HepG2 (cell line): ENCODE measurements at regions not wholly inside any gene's neighbourhood (a gene's known extent, or its start where the extent isn't known, plus 50 kb on each side); places are given as distances from the start of the nearest gene placed in this dataset.

Experiments used
- ATAC-seq: fragments of 200-7000 bp; cut with Tn5 transposase; 3 replicates; pipeline ENCODE4 v1.9.1; 2020; ENCODE audit warnings: mild to moderate bottlenecking, moderate library complexity
- BruUV-seq: library from RNA; stranded (reverse); fragments of 400-500 nt; replicated peaks from 2 replicates; lab custom pipeline; 2021; lab: Mats Ljungman, UMichigan
- CTCF ChIA-PET: fragments of 300-600 bp; formaldehyde crosslinking; extraction: SDS; loops from one replicate; lab custom pipeline; 2021; ENCODE audit warnings: low total read pairs, inconsistent platforms, low intra/inter-chr PET ratio; lab: Yijun Ruan, JAX
- POLR2A ChIA-PET: fragments of 350-600 bp; sonication (Branson Sonifier 250); formaldehyde crosslinking; loops from one replicate; lab custom pipeline; 2020; ENCODE audit warnings: antibody characterized with exemption, inconsistent platforms; lab: Yijun Ruan, JAX
- DNase-seq: peaks from one replicate; pipeline ENCODE4 v3.0.0-alpha.2; 2015; ENCODE audit warnings: low spot score
- FAIRE-seq: peaks from 3 replicates; lab custom pipeline; 2011; peaks lifted over from hg19 to GRCh38; lab: Jason Lieb, UNC
- H2AFZ ChIP-seq: one replicate; pipeline ENCODE4 v1.6.1; 2011; ENCODE audit warnings: low read length, inconsistent platforms
- H3K27ac ChIP-seq: fragments of 300-600 bp; 3 replicates; pipeline ENCODE4 v1.8.0; 2011; ENCODE audit warnings: mixed run types, mild to moderate bottlenecking, mixed read lengths, low read length, inconsistent platforms; ENCODE audit not compliant: insufficient read depth; ENCODE audit errors: extremely low read length
- H3K27me3 ChIP-seq, 2 experiments: fragments of 200-600 bp in 1 of 2; 2 replicates in 1 of 2; 3 replicates in 1 of 2; pipeline versions ENCODE4 v1.6.0 to v1.8.0; 2011; ENCODE audit warnings: low read length in 2 of 2, mild to moderate bottlenecking in 2 of 2, moderate library complexity in 2 of 2, inconsistent platforms in 1 of 2; ENCODE audit not compliant: insufficient read depth in 2 of 2, control insufficient read depth in 1 of 2
- H3K36me3 ChIP-seq, 2 experiments: fragments of 200-600 bp in 1 of 2; replicated peaks in 1 of 2; 2 replicates in 1 of 2; 3 replicates in 1 of 2; pipeline versions ENCODE4 v1.5.1 to v1.8.0; 2011; ENCODE audit warnings: low read length in 2 of 2, inconsistent platforms in 1 of 2; ENCODE audit not compliant: insufficient read depth in 2 of 2, control insufficient read depth in 1 of 2
- H3K4me1 ChIP-seq: 2 replicates; pipeline ENCODE4 v1.5.1; 2012; ENCODE audit warnings: low read length, inconsistent platforms; ENCODE audit not compliant: insufficient read depth
- H3K4me2 ChIP-seq: 2 replicates; pipeline ENCODE4 v1.6.0; 2011; ENCODE audit warnings: low read depth, low read length, inconsistent platforms
- H3K4me3 ChIP-seq, 3 experiments: fragments of 200-600 bp in 1 of 3; sonication (generic), shearing (Covaris generic) in 1 of 3; replicated peaks in 1 of 3; 2 replicates each; pipeline ENCODE4 v1.5.1; 2011 to 2016; ENCODE audit warnings: low read length in 3 of 3, inconsistent platforms in 2 of 3, low read depth in 2 of 3, mild to moderate bottlenecking in 2 of 3, control low read depth in 1 of 3, mixed read lengths in 1 of 3; ENCODE audit not compliant: insufficient read depth in 1 of 3
- H3K79me2 ChIP-seq: one replicate; pipeline ENCODE4 v1.6.1; 2011; ENCODE audit warnings: low read length, inconsistent platforms; ENCODE audit not compliant: insufficient read depth
- H3K9ac ChIP-seq: 2 replicates; pipeline ENCODE4 v1.6.0; 2011; ENCODE audit warnings: mild to moderate bottlenecking, low read depth, low read length, inconsistent platforms; ENCODE audit not compliant: insufficient read depth
- H3K9me3 ChIP-seq: 2 replicates; pipeline ENCODE4 v1.5.1; 2012; ENCODE audit warnings: mild to moderate bottlenecking, low read length
- H4K20me1 ChIP-seq: 2 replicates; pipeline ENCODE4 v1.6.0; 2011; ENCODE audit warnings: inconsistent platforms, mild to moderate bottlenecking, low read length, moderate library complexity; ENCODE audit not compliant: insufficient read depth
- AGO1 ChIP-seq: fragments of 200-400 bp; formaldehyde crosslinking; IDR thresholded peaks from 2 replicates; pipeline ENCODE4 v1.6.1; 2017; ENCODE audit warnings: mild to moderate bottlenecking, low read depth, low read length, moderate library complexity; ENCODE audit not compliant: poor library complexity, severe bottlenecking
- ATRX ChIP-seq: sonication (generic); formaldehyde crosslinking; IDR thresholded peaks from 2 replicates; pipeline ENCODE4 v1.4.0; 2020; ENCODE audit warnings: missing genetic modification reagents, borderline replicate concordance
- KLF9 ChIP-seq: IDR thresholded peaks from 2 replicates; pipeline ENCODE4 v1.6.1; 2016; ENCODE audit warnings: low read depth
- MXI1 ChIP-seq: IDR thresholded peaks from 3 replicates; pipeline ENCODE4 v1.6.1; 2012; ENCODE audit warnings: low read depth, low read length, inconsistent platforms, borderline replicate concordance
- NPAS2 ChIP-seq: sonication (generic); formaldehyde crosslinking; IDR thresholded peaks from 2 replicates; pipeline ENCODE4 v1.8.0; 2022; ENCODE audit warnings: mild to moderate bottlenecking, missing genetic modification reagents, borderline replicate concordance
- PHF8 ChIP-seq: sonication (generic); formaldehyde crosslinking; IDR thresholded peaks from 2 replicates; pipeline ENCODE4 v1.5.0; 2020; ENCODE audit warnings: missing genetic modification reagents
- RBM22 ChIP-seq: fragments of 200-400 bp; formaldehyde crosslinking; optimal IDR thresholded peaks from 2 replicates; pipeline ENCODE3; 2017; ENCODE audit warnings: mild to moderate bottlenecking, low read length, moderate library complexity
- ZBTB20 ChIP-seq: sonication (generic); formaldehyde crosslinking; IDR thresholded peaks from 2 replicates; pipeline ENCODE4 v1.8.1; 2023; ENCODE audit warnings: missing genetic modification reagents, low read depth, mild to moderate bottlenecking, borderline replicate concordance
- ZC3H4 ChIP-seq: sonication (generic); formaldehyde crosslinking; IDR thresholded peaks from 2 replicates; pipeline ENCODE4 v1.4.0; 2020; ENCODE audit warnings: missing genetic modification reagents, borderline replicate concordance
- ZFP1 ChIP-seq: IDR thresholded peaks from 2 replicates; pipeline ENCODE4 v1.6.1; 2016
- ZNF224 ChIP-seq: sonication (generic); formaldehyde crosslinking; IDR thresholded peaks from 2 replicates; pipeline ENCODE4 v1.5.0; 2020; ENCODE audit warnings: mild to moderate bottlenecking, missing genetic modification reagents
- ZNF614 ChIP-seq: IDR thresholded peaks from 2 replicates; pipeline ENCODE4 v1.6.1; 2018; ENCODE audit warnings: missing biosample characterization, missing genetic modification reagents, inconsistent platforms, borderline replicate concordance
- ZNF709 ChIP-seq: sonication (generic); formaldehyde crosslinking; IDR thresholded peaks from 2 replicates; pipeline ENCODE4 v1.5.0; 2020; ENCODE audit warnings: mild to moderate bottlenecking, missing genetic modification reagents
- WGBS: methylation state at CpG from one replicate; pipeline ENCODE4 v1.1.6; 2017; ENCODE audit warnings: low lambda C conversion rate; 5-methylcytosine and 5-hydroxymethylcytosine counted together
- in situ Hi-C: cut with HindIII; loops from 2 replicates; pipeline ENCODE4 v1.10.0; 2017; ENCODE audit warnings: low pct_unique_long_range_greater_than_20kb; ENCODE audit not compliant: extremely low pct_ligation_motif_present
- intact Hi-C: fragments of 100-400 bp; cut with micrococcal nuclease; formaldehyde crosslinking; loops from one replicate; pipeline ENCODE4 v1.10.0; 2022; ENCODE audit not compliant: unreplicated experiment
- TF ChIP-seq, protein P1 (sequence below): sonication (generic); formaldehyde crosslinking; IDR thresholded peaks from 2 replicates; pipeline ENCODE4 v1.4.0; 2020; ENCODE audit warnings: missing genetic modification reagents, borderline replicate concordance
- TF ChIP-seq, protein P2 (sequence below): sonication (generic); formaldehyde crosslinking; IDR thresholded peaks from 2 replicates; pipeline ENCODE4 v1.4.0; 2020; ENCODE audit warnings: missing genetic modification reagents

DNA sequence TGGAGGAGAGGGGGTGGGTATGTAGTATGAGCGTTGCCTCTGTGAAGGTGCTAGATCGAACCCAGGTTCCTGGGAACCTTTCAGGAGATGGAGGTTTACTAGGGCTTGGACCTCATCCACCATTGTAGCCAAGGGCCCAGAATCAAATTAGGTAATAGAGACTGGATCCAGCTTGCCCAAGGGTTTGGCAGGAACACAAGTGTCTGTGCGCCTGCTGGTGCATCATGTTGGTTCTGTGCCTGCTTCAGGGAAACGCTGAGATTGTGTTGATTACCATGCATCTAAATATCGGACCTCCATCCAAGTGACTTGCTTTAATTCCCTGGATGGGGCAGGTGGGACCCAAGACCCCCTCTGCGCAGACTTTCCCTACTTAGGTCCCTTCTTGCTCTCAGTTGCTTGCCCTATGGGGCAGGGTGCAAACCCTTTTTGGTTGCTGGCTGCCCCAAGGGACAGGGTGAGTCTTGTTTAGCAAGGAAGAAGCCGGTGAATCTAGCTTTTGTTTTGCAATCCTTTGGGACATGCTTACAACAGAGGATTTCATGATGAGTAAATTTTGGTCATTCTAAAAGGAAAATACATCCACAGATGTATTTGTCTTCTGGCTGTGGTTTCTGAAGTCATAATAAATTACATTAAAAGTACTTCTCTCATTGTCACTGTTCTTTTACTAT is 189.8 kb upstream of the PRICKLE1 start:
- Histone ChIP-seq H3K79me2 (no peaks in the 10 kb centered on the region), H3K4me3 (no peak overlapping the region), H3K4me1 (no peaks in the 10 kb centered on the region), H2AFZ (no peak overlapping the region), H3K27me3 (no peaks in the 10 kb centered on the region; a peak in 1 of 5 replicates), H3K36me3 (no peaks in the 10 kb centered on the region), H3K9me3 (no peaks in the 10 kb centered on the region), H3K9ac (no peak overlapping the region), H3K27ac (no peak overlapping the region), H3K4me2 (no peak overlapping the region), H4K20me1 (no peaks in the 10 kb centered on the region)
- DNase-seq (no peak), ATAC-seq (no peak), FAIRE-seq (no peak)
- in situ Hi-C loops (no loop called here), intact Hi-C loops (no loop called here)
- POLR2A ChIA-PET = no interaction called here
- BruUV-seq = no TSS peak
- WGBS = 2% methylated on average over 6 of the region's 7 CpGs
- CTCF ChIA-PET = no interaction called here
- TF ChIP-seq NPAS2 (CRISPR knock-in tag) (no peak), ZNF709 (no peak), ZNF614 (CRISPR knock-in tag) (no peak), ATRX (no peak), ZFP1 (no peak), RBM22 (no peak), ZNF224 (CRISPR knock-in tag) (no peak), AGO1 (no peak)

DNA sequence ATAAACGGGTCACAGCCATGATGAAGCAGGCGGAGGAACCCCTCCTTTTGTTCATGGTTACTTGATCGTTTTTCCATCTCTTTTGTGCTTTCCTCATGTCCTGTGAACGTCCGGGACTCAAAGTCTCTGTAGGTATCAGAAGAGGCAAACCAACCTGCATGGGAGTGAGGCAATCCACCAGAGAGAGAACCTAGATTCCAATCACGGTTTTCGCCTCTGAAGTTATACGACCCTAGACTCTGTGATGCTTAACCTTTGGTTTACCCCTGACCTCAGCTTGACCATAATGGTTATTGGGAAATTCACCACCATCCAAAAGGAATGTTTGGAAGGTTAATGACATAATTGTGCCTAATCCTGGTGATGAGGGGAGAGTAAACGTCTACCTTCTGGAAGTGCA is 186.8 kb upstream of the PRICKLE1 start:
- in situ Hi-C loops = no loop called here
- WGBS = 9% methylated on average over 9 of the region's 9 CpGs
- intact Hi-C loops = no loop called here

More for the DNA sequence above, 186.8 kb upstream of the PRICKLE1 start:
- Histone ChIP-seq H3K27me3 (no peaks in the 10 kb centered on the region; a peak in 1 of 5 replicates), H3K27ac (no peak overlapping the region), H3K4me1 (no peaks in the 10 kb centered on the region), H3K4me2 (no peak overlapping the region), H4K20me1 (no peaks in the 10 kb centered on the region), H3K36me3 (no peaks in the 10 kb centered on the region), H2AFZ (no peak overlapping the region), H3K79me2 (no peaks in the 10 kb centered on the region), H3K4me3 (no peak overlapping the region), H3K9ac (no peak overlapping the region), H3K9me3 (no peaks in the 10 kb centered on the region)
- no peak for TF ChIP-seq MXI1
- TF ChIP-seq ZBTB20 (CRISPR knock-in tag) = no peak
- TF ChIP-seq, protein P1, sequence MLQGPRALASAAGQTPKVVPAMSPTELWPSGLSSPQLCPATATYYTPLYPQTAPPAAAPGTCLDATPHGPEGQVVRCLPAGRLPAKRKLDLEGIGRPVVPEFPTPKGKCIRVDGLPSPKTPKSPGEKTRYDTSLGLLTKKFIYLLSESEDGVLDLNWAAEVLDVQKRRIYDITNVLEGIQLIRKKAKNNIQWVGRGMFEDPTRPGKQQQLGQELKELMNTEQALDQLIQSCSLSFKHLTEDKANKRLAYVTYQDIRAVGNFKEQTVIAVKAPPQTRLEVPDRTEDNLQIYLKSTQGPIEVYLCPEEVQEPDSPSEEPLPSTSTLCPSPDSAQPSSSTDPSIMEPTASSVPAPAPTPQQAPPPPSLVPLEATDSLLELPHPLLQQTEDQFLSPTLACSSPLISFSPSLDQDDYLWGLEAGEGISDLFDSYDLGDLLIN (CRISPR knock-in tag) = no peak
- no peak for TF ChIP-seq KLF9 (CRISPR knock-in tag)
- TF ChIP-seq, protein P2, sequence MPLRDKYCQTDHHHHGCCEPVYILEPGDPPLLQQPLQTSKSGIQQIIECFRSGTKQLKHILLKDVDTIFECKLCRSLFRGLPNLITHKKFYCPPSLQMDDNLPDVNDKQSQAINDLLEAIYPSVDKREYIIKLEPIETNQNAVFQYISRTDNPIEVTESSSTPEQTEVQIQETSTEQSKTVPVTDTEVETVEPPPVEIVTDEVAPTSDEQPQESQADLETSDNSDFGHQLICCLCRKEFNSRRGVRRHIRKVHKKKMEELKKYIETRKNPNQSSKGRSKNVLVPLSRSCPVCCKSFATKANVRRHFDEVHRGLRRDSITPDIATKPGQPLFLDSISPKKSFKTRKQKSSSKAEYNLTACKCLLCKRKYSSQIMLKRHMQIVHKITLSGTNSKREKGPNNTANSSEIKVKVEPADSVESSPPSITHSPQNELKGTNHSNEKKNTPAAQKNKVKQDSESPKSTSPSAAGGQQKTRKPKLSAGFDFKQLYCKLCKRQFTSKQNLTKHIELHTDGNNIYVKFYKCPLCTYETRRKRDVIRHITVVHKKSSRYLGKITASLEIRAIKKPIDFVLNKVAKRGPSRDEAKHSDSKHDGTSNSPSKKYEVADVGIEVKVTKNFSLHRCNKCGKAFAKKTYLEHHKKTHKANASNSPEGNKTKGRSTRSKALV (CRISPR knock-in tag) = no peak
- no peak for TF ChIP-seq ZC3H4
- no peak for TF ChIP-seq PHF8 (CRISPR knock-in tag)
- no peak for ATAC-seq
- ChIA-PET POLR2A (no interaction called here), CTCF (no interaction called here)
- FAIRE-seq = no peak
- no peak for DNase-seq
- no TSS peak for BruUV-seq
